HepG2 (cell line): ENCODE measurements at regions not wholly inside any gene's neighbourhood (a gene's known extent, or its start where the extent isn't known, plus 50 kb on each side); places are given as distances from the start of the nearest gene placed in this dataset.

Experiments used
- ATAC-seq: fragments of 200-7000 bp; cut with Tn5 transposase; 3 replicates; pipeline ENCODE4 v1.9.1; 2020; ENCODE audit warnings: mild to moderate bottlenecking, moderate library complexity
- BruUV-seq: library from RNA; stranded (reverse); fragments of 400-500 nt; replicated peaks from 2 replicates; lab custom pipeline; 2021; lab: Mats Ljungman, UMichigan
- CTCF ChIA-PET: fragments of 300-600 bp; formaldehyde crosslinking; extraction: SDS; loops from one replicate; lab custom pipeline; 2021; ENCODE audit warnings: low total read pairs, inconsistent platforms, low intra/inter-chr PET ratio; lab: Yijun Ruan, JAX
- POLR2A ChIA-PET: fragments of 350-600 bp; sonication (Branson Sonifier 250); formaldehyde crosslinking; loops from one replicate; lab custom pipeline; 2020; ENCODE audit warnings: antibody characterized with exemption, inconsistent platforms; lab: Yijun Ruan, JAX
- DNase-seq: peaks from one replicate; pipeline ENCODE4 v3.0.0-alpha.2; 2015; ENCODE audit warnings: low spot score
- FAIRE-seq: peaks from 3 replicates; lab custom pipeline; 2011; peaks lifted over from hg19 to GRCh38; lab: Jason Lieb, UNC
- H2AFZ ChIP-seq: one replicate; pipeline ENCODE4 v1.6.1; 2011; ENCODE audit warnings: low read length, inconsistent platforms
- H3K27ac ChIP-seq: fragments of 300-600 bp; 3 replicates; pipeline ENCODE4 v1.8.0; 2011; ENCODE audit warnings: mixed run types, mild to moderate bottlenecking, mixed read lengths, low read length, inconsistent platforms; ENCODE audit not compliant: insufficient read depth; ENCODE audit errors: extremely low read length
- H3K27me3 ChIP-seq, 2 experiments: fragments of 200-600 bp in 1 of 2; 2 replicates in 1 of 2; 3 replicates in 1 of 2; pipeline versions ENCODE4 v1.6.0 to v1.8.0; 2011; ENCODE audit warnings: low read length in 2 of 2, mild to moderate bottlenecking in 2 of 2, moderate library complexity in 2 of 2, inconsistent platforms in 1 of 2; ENCODE audit not compliant: insufficient read depth in 2 of 2, control insufficient read depth in 1 of 2
- H3K36me3 ChIP-seq, 2 experiments: fragments of 200-600 bp in 1 of 2; replicated peaks in 1 of 2; 2 replicates in 1 of 2; 3 replicates in 1 of 2; pipeline versions ENCODE4 v1.5.1 to v1.8.0; 2011; ENCODE audit warnings: low read length in 2 of 2, inconsistent platforms in 1 of 2; ENCODE audit not compliant: insufficient read depth in 2 of 2, control insufficient read depth in 1 of 2
- H3K4me1 ChIP-seq: 2 replicates; pipeline ENCODE4 v1.5.1; 2012; ENCODE audit warnings: low read length, inconsistent platforms; ENCODE audit not compliant: insufficient read depth
- H3K4me2 ChIP-seq: 2 replicates; pipeline ENCODE4 v1.6.0; 2011; ENCODE audit warnings: low read depth, low read length, inconsistent platforms
- H3K4me3 ChIP-seq, 3 experiments: fragments of 200-600 bp in 1 of 3; sonication (generic), shearing (Covaris generic) in 1 of 3; replicated peaks in 1 of 3; 2 replicates each; pipeline ENCODE4 v1.5.1; 2011 to 2016; ENCODE audit warnings: low read length in 3 of 3, inconsistent platforms in 2 of 3, low read depth in 2 of 3, mild to moderate bottlenecking in 2 of 3, control low read depth in 1 of 3, mixed read lengths in 1 of 3; ENCODE audit not compliant: insufficient read depth in 1 of 3
- H3K79me2 ChIP-seq: one replicate; pipeline ENCODE4 v1.6.1; 2011; ENCODE audit warnings: low read length, inconsistent platforms; ENCODE audit not compliant: insufficient read depth
- H3K9ac ChIP-seq: 2 replicates; pipeline ENCODE4 v1.6.0; 2011; ENCODE audit warnings: mild to moderate bottlenecking, low read depth, low read length, inconsistent platforms; ENCODE audit not compliant: insufficient read depth
- H3K9me3 ChIP-seq: 2 replicates; pipeline ENCODE4 v1.5.1; 2012; ENCODE audit warnings: mild to moderate bottlenecking, low read length
- H4K20me1 ChIP-seq: 2 replicates; pipeline ENCODE4 v1.6.0; 2011; ENCODE audit warnings: inconsistent platforms, mild to moderate bottlenecking, low read length, moderate library complexity; ENCODE audit not compliant: insufficient read depth
- ARID4A ChIP-seq: sonication (generic); formaldehyde crosslinking; IDR thresholded peaks from 2 replicates; pipeline ENCODE4 v1.5.0; 2020; ENCODE audit warnings: mild to moderate bottlenecking, missing genetic modification reagents, borderline replicate concordance
- CENPT ChIP-seq: sonication (generic); formaldehyde crosslinking; IDR thresholded peaks from 2 replicates; pipeline ENCODE4 v1.8.0; 2022; ENCODE audit warnings: low read depth, mild to moderate bottlenecking, moderate library complexity, missing genetic modification reagents
- SNAPC4 ChIP-seq: sonication (generic); formaldehyde crosslinking; IDR thresholded peaks from 2 replicates; pipeline ENCODE4 v1.4.0; 2020; ENCODE audit warnings: mild to moderate bottlenecking, missing genetic modification reagents
- TAF15 ChIP-seq: fragments of 200-400 bp; formaldehyde crosslinking; IDR thresholded peaks from one replicate; pipeline ENCODE4 v1.6.1; 2018; ENCODE audit warnings: mild to moderate bottlenecking, low read depth, low read length; ENCODE audit not compliant: poor library complexity, severe bottlenecking
- WIZ ChIP-seq: sonication (generic); formaldehyde crosslinking; IDR thresholded peaks from 2 replicates; pipeline ENCODE4 v1.5.1; 2020; ENCODE audit warnings: mild to moderate bottlenecking, missing genetic modification reagents
- ZBTB3 ChIP-seq: sonication (generic); formaldehyde crosslinking; IDR thresholded peaks from 2 replicates; pipeline ENCODE4 v1.4.0; 2020; ENCODE audit warnings: low read depth, mild to moderate bottlenecking, moderate library complexity, missing genetic modification reagents, borderline replicate concordance
- ZFP1 ChIP-seq: IDR thresholded peaks from 2 replicates; pipeline ENCODE4 v1.6.1; 2016
- ZFX ChIP-seq: sonication (generic); formaldehyde crosslinking; IDR thresholded peaks from 2 replicates; pipeline ENCODE4 v1.4.0; 2020; ENCODE audit warnings: mild to moderate bottlenecking, low read depth, missing genetic modification reagents, moderate library complexity
- ZNF20 ChIP-seq: sonication (generic); formaldehyde crosslinking; IDR thresholded peaks from 2 replicates; pipeline ENCODE4 v1.4.0; 2020; ENCODE audit warnings: mild to moderate bottlenecking, moderate library complexity, missing genetic modification reagents
- ZNF674 ChIP-seq: sonication (generic); formaldehyde crosslinking; IDR thresholded peaks from 2 replicates; pipeline ENCODE4 v1.5.0; 2020; ENCODE audit warnings: low read depth, mild to moderate bottlenecking, missing genetic modification reagents
- WGBS: methylation state at CpG from one replicate; pipeline ENCODE4 v1.1.6; 2017; ENCODE audit warnings: low lambda C conversion rate; 5-methylcytosine and 5-hydroxymethylcytosine counted together
- in situ Hi-C: cut with HindIII; loops from 2 replicates; pipeline ENCODE4 v1.10.0; 2017; ENCODE audit warnings: low pct_unique_long_range_greater_than_20kb; ENCODE audit not compliant: extremely low pct_ligation_motif_present
- intact Hi-C: fragments of 100-400 bp; cut with micrococcal nuclease; formaldehyde crosslinking; loops from one replicate; pipeline ENCODE4 v1.10.0; 2022; ENCODE audit not compliant: unreplicated experiment
- TF ChIP-seq, protein P1 (sequence below): sonication (generic); formaldehyde crosslinking; IDR thresholded peaks from 2 replicates; pipeline ENCODE4 v1.5.0; 2020; ENCODE audit warnings: missing genetic modification reagents

- TF ChIP-seq ARID4A (CRISPR knock-in tag): no peak
Measured at GRCh38 chr21:22871692-22872091, 1873.5 kb downstream of the NCAM2 start (continued).

DNA sequence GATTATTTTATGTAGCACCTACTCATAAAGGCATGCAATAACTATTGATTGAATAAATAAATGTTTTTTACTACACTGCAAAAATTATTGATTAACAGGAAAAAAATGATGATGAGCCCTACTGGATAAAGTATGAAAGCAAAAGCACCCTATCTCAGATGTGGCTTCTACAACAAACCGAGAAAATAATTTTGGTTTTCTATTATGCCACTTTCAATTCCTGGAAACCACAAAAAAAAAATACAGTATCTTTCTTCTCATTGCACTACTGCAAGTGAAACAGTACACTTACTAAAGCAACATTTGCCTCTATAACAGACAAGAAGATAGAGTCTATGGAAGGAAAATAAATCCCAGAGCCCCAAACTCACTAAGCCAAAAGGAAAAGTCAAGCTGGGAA is 1882.4 kb downstream of the NCAM2 start:
- Histone ChIP-seq H3K9ac (no peak overlapping the region), H3K27ac (no peak overlapping the region), H3K27me3 (no peaks in the 10 kb centered on the region), H2AFZ (no peak overlapping the region), H3K4me3 (no peak overlapping the region), H3K4me2 (no peak overlapping the region), H3K79me2 (no peaks in the 10 kb centered on the region), H3K4me1 (no peaks in the 10 kb centered on the region), H3K9me3 (peaks cover 93% of the 10 kb centered on the region), H3K36me3 (no peaks in the 10 kb centered on the region), H4K20me1 (no peaks in the 10 kb centered on the region)
- intact Hi-C loops: no loop called here
- no peak for TF ChIP-seq SNAPC4 (CRISPR knock-in tag)
- no peak for TF ChIP-seq ZNF20 (CRISPR knock-in tag)
- TF ChIP-seq, protein P1, sequence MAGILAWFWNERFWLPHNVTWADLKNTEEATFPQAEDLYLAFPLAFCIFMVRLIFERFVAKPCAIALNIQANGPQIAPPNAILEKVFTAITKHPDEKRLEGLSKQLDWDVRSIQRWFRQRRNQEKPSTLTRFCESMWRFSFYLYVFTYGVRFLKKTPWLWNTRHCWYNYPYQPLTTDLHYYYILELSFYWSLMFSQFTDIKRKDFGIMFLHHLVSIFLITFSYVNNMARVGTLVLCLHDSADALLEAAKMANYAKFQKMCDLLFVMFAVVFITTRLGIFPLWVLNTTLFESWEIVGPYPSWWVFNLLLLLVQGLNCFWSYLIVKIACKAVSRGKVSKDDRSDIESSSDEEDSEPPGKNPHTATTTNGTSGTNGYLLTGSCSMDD (CRISPR knock-in tag): no peak
- TF ChIP-seq ZFP1 (CRISPR knock-in tag): no peak
- TF ChIP-seq CENPT (CRISPR knock-in tag): no peak
- no peak for TF ChIP-seq WIZ (CRISPR knock-in tag)
- TF ChIP-seq ZFX (CRISPR knock-in tag): no peak
- no peak for TF ChIP-seq ZNF674
- TF ChIP-seq TAF15: no peak
- no peak for TF ChIP-seq ZBTB3 (CRISPR knock-in tag)
- ChIA-PET CTCF (no interaction called here), POLR2A (no interaction called here)
- 3% methylated on average over 1 of the region's 1 CpG for WGBS
- FAIRE-seq (no peak), DNase-seq (no peak), ATAC-seq (no peak)
- in situ Hi-C loops: no loop called here
- BruUV-seq: no TSS peak
